B cell (primary cell): ENCODE measurements at regions not wholly inside any gene's neighbourhood (a gene's known extent, or its start where the extent isn't known, plus 50 kb on each side); places are given as distances from the start of the nearest gene placed in this dataset.

ENCODE experiments used
- ATAC-seq: fragments of 200-7000 bp; cut with Tn5 transposase; one replicate; pipeline ENCODE4 v1.10.0; 2021; ENCODE audit warnings: low read depth, mild to moderate bottlenecking, moderate number of reproducible peaks, moderate library complexity
- CTCF ChIA-PET: fragments of 350-600 bp; sonication (Branson Sonifier 250); formaldehyde crosslinking; loops from one replicate; lab custom pipeline; 2021; ENCODE audit warnings: antibody characterized with exemption, inconsistent platforms; lab: Charles Lee
- POLR2A ChIA-PET: fragments of 350-600 bp; sonication (Branson Sonifier 250); formaldehyde crosslinking; loops from one replicate; lab custom pipeline; 2021; ENCODE audit warnings: antibody characterized with exemption; lab: Charles Lee
- DNase-seq: peaks from one replicate; pipeline ENCODE4 v3.0.0; 2013
- H2AFZ ChIP-seq: 2 replicates; pipeline ENCODE4 v1.6.1; 2012; ENCODE audit warnings: mild to moderate bottlenecking, low read depth, low read length; ENCODE audit not compliant: insufficient read depth, poor library complexity, severe bottlenecking
- H3K27ac ChIP-seq, 2 donors: 1 replicate in 1 of 2; 2 replicates in 1 of 2; pipeline ENCODE4 v1.5.1; 2012 to 2013; ENCODE audit warnings: low read length in 2 of 2, mild to moderate bottlenecking in 2 of 2, moderate library complexity in 1 of 2
- H3K27me3 ChIP-seq, 4 experiments: fragments of 200-600 bp in 1 of 4; sonication (generic) in 1 of 4; replicated peaks in 1 of 4; 1 replicate in 2 of 4; 2 replicates in 2 of 4; pipeline versions ENCODE4 v1.6.1 to v1.7.0; 2013 to 2016; ENCODE audit warnings: low read length in 3 of 4, mild to moderate bottlenecking in 2 of 4, mixed read lengths in 1 of 4, moderate library complexity in 1 of 4; ENCODE audit not compliant: insufficient read depth in 4 of 4, control insufficient read depth in 3 of 4; ENCODE audit errors: control extremely low read depth in 1 of 4
- H3K36me3 ChIP-seq, 2 experiments: replicated peaks in 1 of 2; 1 replicate in 1 of 2; 2 replicates in 1 of 2; pipeline versions ENCODE4 v1.6.1 to v1.7.1; 2013; ENCODE audit warnings: low read length in 1 of 2; ENCODE audit not compliant: insufficient read depth in 2 of 2, control insufficient read depth in 1 of 2; ENCODE audit errors: control extremely low read depth in 1 of 2, extremely low read depth in 1 of 2
- H3K4me1 ChIP-seq, 2 donors: fragments of 200-600 bp in 1 of 2; sonication (generic) in 1 of 2; 1 replicate in 1 of 2; 2 replicates in 1 of 2; pipeline versions ENCODE4 v1.5.1 to v1.6.1; 2013 to 2017; ENCODE audit warnings: low read length in 2 of 2; ENCODE audit not compliant: control insufficient read depth in 2 of 2, insufficient read depth in 2 of 2
- H3K4me2 ChIP-seq: replicated peaks from 2 replicates; pipeline ENCODE3; 2012; ENCODE audit warnings: mild to moderate bottlenecking, low read depth, low read length; ENCODE audit not compliant: poor library complexity, severe bottlenecking
- H3K4me3 ChIP-seq, 5 experiments: fragments of 200-600 bp in 1 of 5; sonication (generic) in 1 of 5; 1 replicate in 3 of 5; 2 replicates in 2 of 5; pipeline versions ENCODE4 v1.5.1 to v1.7.0; 2011 to 2016; ENCODE audit warnings: low read length in 4 of 5, mild to moderate bottlenecking in 4 of 5, low read depth in 2 of 5, control low read depth in 1 of 5, moderate library complexity in 1 of 5; ENCODE audit not compliant: insufficient read depth in 1 of 5; ENCODE audit errors: control extremely low read depth in 1 of 5, extremely low read depth in 1 of 5
- H3K79me2 ChIP-seq: fragments of 200-600 bp; sonication (generic); one replicate; pipeline ENCODE4 v1.6.0; 2016; ENCODE audit warnings: low read length; ENCODE audit not compliant: control insufficient read depth, insufficient read depth
- H3K9ac ChIP-seq: fragments of 200-600 bp; sonication (generic); 2 replicates; pipeline ENCODE4 v1.6.1; 2017; ENCODE audit warnings: mild to moderate bottlenecking, low read length, moderate library complexity
- H3K9me3 ChIP-seq, 3 donors: one replicate each; pipeline versions ENCODE4 v1.6.1 to v1.7.1; 2013; ENCODE audit warnings: low read length in 2 of 3; ENCODE audit not compliant: control insufficient read depth in 2 of 3, insufficient read depth in 1 of 3; ENCODE audit errors: control extremely low read depth in 1 of 3
- H4K20me1 ChIP-seq: 2 replicates; pipeline ENCODE4 v1.6.0; 2012; ENCODE audit warnings: mild to moderate bottlenecking, low read length; ENCODE audit not compliant: insufficient read depth, control insufficient read depth, poor library complexity, severe bottlenecking
- H3K27ac Mint-ChIP-seq: one replicate; pipeline ENCODE4 v1.8.0; 2021; ENCODE audit warnings: mixed read lengths
- H3K27me3 Mint-ChIP-seq: one replicate; pipeline ENCODE4 v1.8.0; 2021; ENCODE audit warnings: mixed read lengths
- H3K4me1 Mint-ChIP-seq: one replicate; pipeline ENCODE4 v1.8.0; 2021; ENCODE audit warnings: mixed read lengths
- H3K4me3 Mint-ChIP-seq: one replicate; pipeline ENCODE4 v1.8.0; 2021; ENCODE audit warnings: mixed read lengths
- H3K9me3 Mint-ChIP-seq: one replicate; pipeline ENCODE4 v1.8.0; 2022; ENCODE audit warnings: mixed read lengths; ENCODE audit not compliant: insufficient read depth
- EZH2 ChIP-seq: IDR thresholded peaks from 2 replicates; pipeline ENCODE4 v1.6.1; 2012; ENCODE audit warnings: borderline replicate concordance, low read depth, mild to moderate bottlenecking, moderate library complexity, low read length; ENCODE audit not compliant: insufficient read depth, poor library complexity, severe bottlenecking
- WGBS: methylation state at CpG from one replicate; pipeline ENCODE4 v1.1.5; 2013; ENCODE audit warnings: missing lambda C conversion rate; ENCODE audit not compliant: insufficient coverage; 5-methylcytosine and 5-hydroxymethylcytosine counted together
- intact Hi-C: fragments of 100-400 bp; cut with micrococcal nuclease; formaldehyde crosslinking; loops from one replicate; pipeline ENCODE4 v1.10.0; 2022
- TF ChIP-seq, protein P1 (sequence below): fragments of 200-600 bp; IDR thresholded peaks from one replicate; pipeline ENCODE4 v1.8.0; 2022; ENCODE audit warnings: antibody characterized with exemption, mild to moderate bottlenecking

DNA sequence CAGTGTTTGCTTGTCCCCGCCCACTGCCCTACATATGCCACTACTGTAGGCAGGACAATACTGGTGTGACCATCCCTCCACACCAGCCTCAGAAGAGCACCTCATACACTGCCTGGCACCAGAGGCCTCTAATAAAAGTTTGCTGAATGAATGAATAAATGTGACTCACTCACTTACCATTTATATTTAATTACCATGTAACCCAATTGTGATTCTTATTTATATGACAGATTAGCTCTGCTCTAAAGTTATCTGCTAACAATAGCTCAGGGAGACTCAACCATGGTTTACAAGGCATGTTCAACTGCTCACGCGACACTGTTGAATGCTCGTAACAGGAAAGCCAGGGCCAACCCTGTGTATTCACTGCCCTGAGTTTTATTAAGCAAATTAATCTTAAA, 66.0 kb upstream of the DOCK9 start:
- Mint-ChIP-seq H3K27ac (no peak overlapping the region), H3K27me3 (peaks cover 59% of the 10 kb centered on the region), H3K4me3 (no peak overlapping the region), H3K9me3 (no peaks in the 10 kb centered on the region), H3K4me1 (peaks cover 19% of the 10 kb centered on the region)
- no peak overlapping the region for H2AFZ ChIP-seq
- H3K27ac ChIP-seq: no peak overlapping the region
- intact Hi-C loops: no loop called here
- ChIA-PET CTCF (no interaction called here), POLR2A (no interaction called here)
- no peak overlapping the region for H3K9ac ChIP-seq
- WGBS: 98% methylated on average over 4 of the region's 4 CpGs
- peaks cover 0 to 60% (median 49%) of the 10 kb centered on the region in 4 experiments for H3K27me3 ChIP-seq
- no peak overlapping the region for H3K4me3 ChIP-seq
- DNase-seq: no peak
- peaks cover 16 to 43% of the 10 kb centered on the region in 2 donors for H3K4me1 ChIP-seq
- no peak overlapping the region for H3K4me2 ChIP-seq
- H3K9me3 ChIP-seq: peaks cover 0 to 1% (median 0%) of the 10 kb centered on the region in 3 donors
- no peaks in the 10 kb centered on the region for H3K36me3 ChIP-seq
- TF ChIP-seq EZH2: no peak
- TF ChIP-seq, protein P1, sequence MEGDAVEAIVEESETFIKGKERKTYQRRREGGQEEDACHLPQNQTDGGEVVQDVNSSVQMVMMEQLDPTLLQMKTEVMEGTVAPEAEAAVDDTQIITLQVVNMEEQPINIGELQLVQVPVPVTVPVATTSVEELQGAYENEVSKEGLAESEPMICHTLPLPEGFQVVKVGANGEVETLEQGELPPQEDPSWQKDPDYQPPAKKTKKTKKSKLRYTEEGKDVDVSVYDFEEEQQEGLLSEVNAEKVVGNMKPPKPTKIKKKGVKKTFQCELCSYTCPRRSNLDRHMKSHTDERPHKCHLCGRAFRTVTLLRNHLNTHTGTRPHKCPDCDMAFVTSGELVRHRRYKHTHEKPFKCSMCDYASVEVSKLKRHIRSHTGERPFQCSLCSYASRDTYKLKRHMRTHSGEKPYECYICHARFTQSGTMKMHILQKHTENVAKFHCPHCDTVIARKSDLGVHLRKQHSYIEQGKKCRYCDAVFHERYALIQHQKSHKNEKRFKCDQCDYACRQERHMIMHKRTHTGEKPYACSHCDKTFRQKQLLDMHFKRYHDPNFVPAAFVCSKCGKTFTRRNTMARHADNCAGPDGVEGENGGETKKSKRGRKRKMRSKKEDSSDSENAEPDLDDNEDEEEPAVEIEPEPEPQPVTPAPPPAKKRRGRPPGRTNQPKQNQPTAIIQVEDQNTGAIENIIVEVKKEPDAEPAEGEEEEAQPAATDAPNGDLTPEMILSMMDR: no peak
- peaks cover 60% of the 10 kb centered on the region for H4K20me1 ChIP-seq
- H3K79me2 ChIP-seq: peaks cover 26% of the 10 kb centered on the region
- ATAC-seq: no peak

DNA sequence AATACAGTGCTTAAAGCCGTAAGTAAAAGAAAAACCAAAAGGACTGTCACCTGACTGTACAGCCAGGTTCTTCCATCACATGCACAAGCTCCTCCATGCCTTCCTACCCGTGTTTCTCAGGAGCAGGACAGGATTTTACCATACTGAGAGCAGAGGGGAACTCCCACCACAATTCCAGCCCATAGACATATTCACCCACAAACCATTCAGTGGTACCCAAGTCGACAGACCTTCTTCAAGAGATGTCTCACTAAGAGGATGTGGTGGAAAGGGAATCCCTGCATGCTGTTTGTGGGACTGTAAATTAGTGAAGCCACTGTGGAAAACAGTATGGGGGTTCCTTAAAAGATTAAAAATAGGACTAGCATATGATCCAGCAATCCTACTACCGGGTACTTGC, 66.9 kb upstream of the DOCK9 start:
- Mint-ChIP-seq H3K27ac (no peak overlapping the region), H3K27me3 (peaks cover 63% of the 10 kb centered on the region), H3K4me1 (peaks cover 22% of the 10 kb centered on the region), H3K4me3 (no peak overlapping the region), H3K9me3 (no peaks in the 10 kb centered on the region)
- DNase-seq (no peak), ATAC-seq (no peak)
- Histone ChIP-seq H2AFZ (no peak overlapping the region), H3K4me2 (no peak overlapping the region), H3K27ac (no peak overlapping the region), H3K4me3 (no peak overlapping the region), H3K9ac (no peak overlapping the region), H3K9me3 (peaks cover 0 to 2% (median 0%) of the 10 kb centered on the region in 3 donors), H3K36me3 (no peaks in the 10 kb centered on the region), H3K4me1 (peaks cover 16 to 43% of the 10 kb centered on the region in 2 donors), H3K79me2 (peaks cover 26% of the 10 kb centered on the region), H4K20me1 (peaks cover 64% of the 10 kb centered on the region), H3K27me3 (peaks cover 0 to 67% (median 49%) of the 10 kb centered on the region in 4 experiments)
- intact Hi-C loops: no loop called here
- CTCF ChIA-PET: no interaction called here
- 55% methylated on average over 2 of the region's 4 CpGs for WGBS
- TF ChIP-seq, protein P1: no peak
- TF ChIP-seq EZH2: no peak
- POLR2A ChIA-PET: no interaction called here
